ENCODE measurements at regions not wholly inside any gene's neighbourhood (a gene's known extent, or its start where the extent isn't known, plus 50 kb on each side); places are given as distances from the start of the nearest gene placed in this dataset.

DNA sequence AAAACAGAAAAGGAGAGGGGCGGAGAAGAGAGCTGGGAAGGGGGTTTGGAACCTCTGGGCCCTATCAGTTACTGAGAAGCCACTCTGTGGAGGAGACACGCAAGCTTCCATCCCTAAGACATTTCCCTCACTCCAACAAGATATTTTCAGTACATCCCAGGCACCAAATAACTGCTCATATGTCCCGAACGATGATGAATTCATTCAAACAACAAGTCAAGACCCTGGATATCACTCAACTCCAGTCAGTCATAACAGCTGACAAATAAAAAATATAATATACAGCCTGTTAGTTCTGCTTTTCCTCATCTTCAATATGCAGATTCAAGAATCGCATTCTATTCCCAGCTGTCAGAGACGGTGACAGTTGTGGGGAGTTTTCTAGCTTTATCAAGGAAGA, 104.0 kb upstream of the ZFHX3 start:
- no peak for TF ChIP-seq CTCF (IDR thresholded peaks at IDR 0.05; ENCODE audit: poor library complexity)
- no peak for TF ChIP-seq EZH2phosphoT487 (IDR thresholded peaks at IDR 0.05; ENCODE audit: low read depth, severe bottlenecking, unreplicated experiment)
- TF ChIP-seq EZH2 (IDR thresholded peaks at IDR 0.05; ENCODE audit: borderline replicate concordance) = no peak
